ENCODE measurements at regions not wholly inside any gene's neighbourhood (a gene's known extent, or its start where the extent isn't known, plus 50 kb on each side); places are given as distances from the start of the nearest gene placed in this dataset.

DNA sequence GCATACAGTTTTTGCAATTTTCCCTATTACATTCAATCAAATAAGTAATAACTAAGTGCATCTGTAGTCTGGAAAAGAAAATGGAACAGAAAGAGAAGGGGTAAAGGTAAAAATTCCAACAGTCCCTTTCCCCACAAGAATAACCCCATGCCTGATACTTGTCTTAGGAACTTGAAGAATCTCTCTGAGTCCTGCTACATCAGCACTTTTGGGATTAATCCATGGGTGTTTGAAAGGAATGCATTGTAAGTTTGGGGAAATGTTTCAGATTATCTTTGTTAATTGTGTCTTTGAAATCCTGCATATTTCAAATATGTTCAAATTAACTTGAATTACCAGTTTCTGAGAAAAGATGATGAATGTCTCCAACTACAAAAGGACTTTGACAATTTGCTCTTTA, 667.3 kb upstream of the PRKX start:
- TF ChIP-seq POLR2A (IDR thresholded peaks at IDR 0.05; ENCODE audit: extremely low read depth, insufficient read length), result no peak
- TF ChIP-seq, protein P1, sequence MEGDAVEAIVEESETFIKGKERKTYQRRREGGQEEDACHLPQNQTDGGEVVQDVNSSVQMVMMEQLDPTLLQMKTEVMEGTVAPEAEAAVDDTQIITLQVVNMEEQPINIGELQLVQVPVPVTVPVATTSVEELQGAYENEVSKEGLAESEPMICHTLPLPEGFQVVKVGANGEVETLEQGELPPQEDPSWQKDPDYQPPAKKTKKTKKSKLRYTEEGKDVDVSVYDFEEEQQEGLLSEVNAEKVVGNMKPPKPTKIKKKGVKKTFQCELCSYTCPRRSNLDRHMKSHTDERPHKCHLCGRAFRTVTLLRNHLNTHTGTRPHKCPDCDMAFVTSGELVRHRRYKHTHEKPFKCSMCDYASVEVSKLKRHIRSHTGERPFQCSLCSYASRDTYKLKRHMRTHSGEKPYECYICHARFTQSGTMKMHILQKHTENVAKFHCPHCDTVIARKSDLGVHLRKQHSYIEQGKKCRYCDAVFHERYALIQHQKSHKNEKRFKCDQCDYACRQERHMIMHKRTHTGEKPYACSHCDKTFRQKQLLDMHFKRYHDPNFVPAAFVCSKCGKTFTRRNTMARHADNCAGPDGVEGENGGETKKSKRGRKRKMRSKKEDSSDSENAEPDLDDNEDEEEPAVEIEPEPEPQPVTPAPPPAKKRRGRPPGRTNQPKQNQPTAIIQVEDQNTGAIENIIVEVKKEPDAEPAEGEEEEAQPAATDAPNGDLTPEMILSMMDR (IDR thresholded peaks at IDR 0.05; ENCODE audit: low read depth, low read length), result no peak
- TF ChIP-seq MYC (IDR thresholded peaks at IDR 0.05; ENCODE audit: low read depth, low read length), result no peak
- no peak for TF ChIP-seq MAX (IDR thresholded peaks at IDR 0.05; ENCODE audit: low read depth, low read length)
